Gastrocnemius medialis (tissue), 4 donors: ENCODE measurements at regions not wholly inside any gene's neighbourhood (a gene's known extent, or its start where the extent isn't known, plus 50 kb on each side); places are given as distances from the start of the nearest gene placed in this dataset.

Experiments used
- ATAC-seq, 2 donors: fragments of 150-250 bp; one replicate each; pipeline ENCODE4 v1.9.1; 2016
- DNase-seq, 2 donors: peaks; one replicate each; pipeline ENCODE4 v3.0.0-alpha.2; 2019
- H3K27ac ChIP-seq, 4 donors: fragments of 200-600 bp; sonication (generic); 1 replicate in 1 of 4; 2 replicates in 3 of 4; pipeline ENCODE4 v1.5.1; 2016 to 2018; ENCODE audit warnings: mild to moderate bottlenecking in 2 of 4, moderate library complexity in 1 of 4
- H3K27me3 ChIP-seq, 3 donors: fragments of 200-600 bp; sonication (generic) in 2 of 3; 1 replicate in 1 of 3; 2 replicates in 2 of 3; pipeline versions ENCODE4 v1.5.1 to v1.6.0; 2016 to 2019; ENCODE audit warnings: mild to moderate bottlenecking in 1 of 3, moderate library complexity in 1 of 3
- H3K36me3 ChIP-seq, 2 donors: fragments of 200-600 bp; sonication (generic) in 1 of 2; one replicate each; pipeline ENCODE4 v1.5.1; 2017 to 2018
- H3K4me1 ChIP-seq, 2 donors: fragments of 200-600 bp; sonication (generic) in 1 of 2; one replicate each; pipeline ENCODE4 v1.5.1; 2016 to 2017; ENCODE audit warnings: mild to moderate bottlenecking in 2 of 2
- H3K4me3 ChIP-seq, 4 donors: fragments of 200-600 bp; sonication (generic) in 3 of 4; 1 replicate in 1 of 4; 2 replicates in 3 of 4; pipeline ENCODE4 v1.5.1; 2016 to 2019; ENCODE audit warnings: mild to moderate bottlenecking in 2 of 4
- H3K9me3 ChIP-seq, 3 donors: fragments of 200-600 bp; sonication (generic) in 2 of 3; 1 replicate in 1 of 3; 2 replicates in 2 of 3; pipeline ENCODE4 v1.5.1; 2016 to 2019
- POLR2A ChIP-seq, 2 donors: fragments of 450-650 bp; IDR thresholded peaks; one replicate each; pipeline ENCODE4 v1.6.1; 2017; ENCODE audit warnings: antibody characterized with exemption in 2 of 2, mild to moderate bottlenecking in 2 of 2, moderate library complexity in 2 of 2
- in situ Hi-C, 4 donors: fragments of 200-750 bp; cut with MboI; loops; one replicate each; pipeline versions ENCODE4 v1.15.0 to v1.8.0; 2017; ENCODE audit warnings: low sequenced_read_pairs in 4 of 4
- intact Hi-C: fragments of 100-400 bp; cut with DNase I; formaldehyde crosslinking; loops from one replicate; pipeline ENCODE4 v1.15.1; 2023; ENCODE audit warnings: low total_unique reads
- TF ChIP-seq, protein P1 (sequence below), 5 experiments: fragments of 450-650 bp in 3 of 5; fragments of 200-600 bp in 2 of 5; sonication (generic) in 2 of 5; IDR thresholded peaks in 4 of 5; conservative IDR thresholded peaks in 1 of 5; 1 replicate in 4 of 5; 2 replicates in 1 of 5; pipeline ENCODE4 v1.5.1; 2016 to 2019; ENCODE audit warnings: antibody characterized with exemption in 5 of 5, mild to moderate bottlenecking in 3 of 5, moderate library complexity in 3 of 5

DNA sequence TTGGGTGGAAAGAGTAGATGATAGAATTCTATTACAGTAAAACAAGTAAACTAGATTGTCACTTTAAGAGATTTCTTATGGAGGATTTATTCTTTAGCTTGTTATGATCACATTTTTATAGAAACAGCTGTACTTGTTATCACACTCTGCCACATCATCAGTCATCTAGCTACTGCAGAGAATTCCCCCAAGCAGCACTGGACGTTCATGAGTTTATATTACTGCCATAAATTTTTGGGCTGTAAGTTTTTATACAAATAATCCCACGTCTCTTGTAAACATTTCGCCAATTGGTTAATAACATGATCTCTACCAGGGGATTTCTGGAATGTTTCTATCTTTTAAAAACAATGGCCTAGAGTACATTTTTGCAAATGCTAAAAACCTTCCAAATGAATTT is 238.8 kb downstream of the POLR1F start:
- Histone ChIP-seq H3K4me3 (no peak overlapping the region), H3K36me3 (no peaks in the 10 kb centered on the region), H3K27ac (no peak overlapping the region), H3K27me3 (no peaks in the 10 kb centered on the region), H3K9me3 (no peaks in the 10 kb centered on the region), H3K4me1 (no peaks in the 10 kb centered on the region)
- intact Hi-C loops (no loop called here), in situ Hi-C loops (no loop called here)
- TF ChIP-seq POLR2A (IDR thresholded peaks at IDR 0.05): no peak
- TF ChIP-seq, protein P1, sequence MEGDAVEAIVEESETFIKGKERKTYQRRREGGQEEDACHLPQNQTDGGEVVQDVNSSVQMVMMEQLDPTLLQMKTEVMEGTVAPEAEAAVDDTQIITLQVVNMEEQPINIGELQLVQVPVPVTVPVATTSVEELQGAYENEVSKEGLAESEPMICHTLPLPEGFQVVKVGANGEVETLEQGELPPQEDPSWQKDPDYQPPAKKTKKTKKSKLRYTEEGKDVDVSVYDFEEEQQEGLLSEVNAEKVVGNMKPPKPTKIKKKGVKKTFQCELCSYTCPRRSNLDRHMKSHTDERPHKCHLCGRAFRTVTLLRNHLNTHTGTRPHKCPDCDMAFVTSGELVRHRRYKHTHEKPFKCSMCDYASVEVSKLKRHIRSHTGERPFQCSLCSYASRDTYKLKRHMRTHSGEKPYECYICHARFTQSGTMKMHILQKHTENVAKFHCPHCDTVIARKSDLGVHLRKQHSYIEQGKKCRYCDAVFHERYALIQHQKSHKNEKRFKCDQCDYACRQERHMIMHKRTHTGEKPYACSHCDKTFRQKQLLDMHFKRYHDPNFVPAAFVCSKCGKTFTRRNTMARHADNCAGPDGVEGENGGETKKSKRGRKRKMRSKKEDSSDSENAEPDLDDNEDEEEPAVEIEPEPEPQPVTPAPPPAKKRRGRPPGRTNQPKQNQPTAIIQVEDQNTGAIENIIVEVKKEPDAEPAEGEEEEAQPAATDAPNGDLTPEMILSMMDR (IDR thresholded peaks at IDR 0.05 in 4 of 5, conservative IDR thresholded peaks at IDR 0.05 in 1 of 5): no peak
- no peak for DNase-seq
- ATAC-seq: no peak

DNA sequence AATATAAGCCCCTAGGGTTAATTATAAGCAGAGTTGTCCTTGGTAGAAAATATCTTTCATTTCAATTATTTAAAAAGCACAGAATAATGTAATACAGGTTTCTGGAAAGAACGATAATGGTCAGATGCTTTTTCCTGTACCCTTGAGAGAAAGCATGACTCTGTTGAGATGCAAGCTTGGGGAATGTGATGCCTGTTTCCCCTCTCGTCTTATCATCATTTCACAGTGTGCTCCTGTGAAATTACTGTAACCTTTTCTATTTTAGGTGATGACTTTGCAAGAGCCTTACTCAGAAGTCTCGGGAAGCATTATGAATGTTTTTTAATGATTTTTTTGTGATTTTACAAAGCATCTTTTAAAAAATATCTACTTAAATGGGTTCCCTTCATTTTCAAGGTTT is 243.0 kb downstream of the POLR1F start:
- DNase-seq (no peak), ATAC-seq (no peak)
- H3K9me3 ChIP-seq: no peaks in the 10 kb centered on the region
- H3K4me3 ChIP-seq: no peak overlapping the region
- H3K36me3 ChIP-seq: no peaks in the 10 kb centered on the region
- in situ Hi-C loops: no loop called here
- intact Hi-C loops: no loop called here
- H3K4me1 ChIP-seq: no peaks in the 10 kb centered on the region
- no peak overlapping the region for H3K27ac ChIP-seq
- H3K27me3 ChIP-seq: no peaks in the 10 kb centered on the region
- TF ChIP-seq, protein P1 (IDR thresholded peaks at IDR 0.05 in 4 of 5, conservative IDR thresholded peaks at IDR 0.05 in 1 of 5): no peak
- TF ChIP-seq POLR2A (IDR thresholded peaks at IDR 0.05): no peak

DNA sequence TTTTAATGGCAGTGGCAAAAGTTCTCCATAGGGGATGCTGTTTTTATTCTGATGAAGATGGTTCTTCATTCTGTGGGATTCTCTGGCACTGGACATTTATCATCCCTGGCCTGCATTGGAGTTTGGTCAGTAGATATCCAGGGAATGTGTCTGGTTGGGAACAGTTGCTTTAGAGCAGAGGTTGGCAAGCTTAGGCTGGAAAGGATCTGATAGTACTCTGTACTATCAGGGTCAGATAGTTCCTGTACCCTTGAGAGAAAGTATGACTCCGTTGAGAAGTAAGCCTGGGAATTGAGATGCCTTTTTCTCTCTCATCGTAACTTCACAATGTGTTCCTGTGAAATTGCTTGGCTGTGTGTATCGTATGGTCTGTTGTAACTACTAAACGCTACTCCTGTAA is 244.1 kb downstream of the POLR1F start:
- TF ChIP-seq, protein P1 (IDR thresholded peaks at IDR 0.05 in 4 of 5, conservative IDR thresholded peaks at IDR 0.05 in 1 of 5): no peak
- no peak for TF ChIP-seq POLR2A (IDR thresholded peaks at IDR 0.05)
- no peak for DNase-seq
- Histone ChIP-seq H3K27me3 (no peaks in the 10 kb centered on the region), H3K9me3 (no peaks in the 10 kb centered on the region), H3K4me3 (no peak overlapping the region), H3K36me3 (no peaks in the 10 kb centered on the region), H3K4me1 (no peaks in the 10 kb centered on the region), H3K27ac (no peak overlapping the region)
- intact Hi-C loops: no loop called here
- in situ Hi-C loops: no loop called here
- no peak for ATAC-seq

DNA sequence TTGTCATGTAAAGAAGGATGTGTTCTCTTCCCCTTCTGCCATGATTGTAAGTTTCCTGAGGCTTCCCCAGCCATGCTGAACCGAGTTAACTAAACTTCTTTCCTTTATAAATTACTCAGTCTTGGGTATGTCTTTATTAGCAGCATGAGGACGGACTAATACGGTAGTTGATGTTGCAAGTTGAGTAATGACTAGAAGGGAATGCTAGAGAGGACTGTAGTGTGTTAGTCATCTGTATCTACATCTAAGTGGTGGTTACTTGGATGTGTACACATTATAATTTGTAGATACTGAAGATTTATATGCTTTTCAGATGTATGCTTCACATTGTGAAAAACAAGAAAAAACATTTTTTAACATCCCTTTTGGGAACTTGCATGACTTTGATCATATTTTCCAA is 244.6 kb downstream of the POLR1F start:
- H3K4me1 ChIP-seq: no peaks in the 10 kb centered on the region

DNA sequence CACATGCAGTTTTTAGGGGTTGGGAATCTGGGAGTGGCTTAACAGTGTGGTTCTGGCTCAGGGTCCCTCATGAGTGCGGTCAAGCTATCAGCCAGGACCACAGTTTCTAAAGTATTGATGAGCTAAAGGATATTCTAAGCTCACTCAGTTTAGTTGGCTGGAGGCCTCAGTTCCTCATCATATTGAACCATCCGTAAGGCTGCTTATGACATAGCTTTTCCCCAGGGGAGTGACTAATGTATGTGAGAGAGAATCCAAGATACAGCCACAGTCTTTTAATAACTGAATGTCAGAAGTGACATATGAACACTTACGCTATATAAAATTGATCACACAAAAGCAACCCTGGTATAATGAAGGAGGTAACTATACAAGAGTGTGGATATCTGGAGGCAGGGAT is 245.3 kb downstream of the POLR1F start:
- in situ Hi-C loops: no loop called here

More for the DNA sequence above, 244.6 kb downstream of the POLR1F start:
- H3K27ac ChIP-seq: no peak overlapping the region
- ATAC-seq (no peak), DNase-seq (no peak)
- in situ Hi-C loops: no loop called here
- H3K4me3 ChIP-seq: no peak overlapping the region
- intact Hi-C loops: no loop called here
- TF ChIP-seq, protein P1 (IDR thresholded peaks at IDR 0.05 in 4 of 5, conservative IDR thresholded peaks at IDR 0.05 in 1 of 5): no peak
- no peak for TF ChIP-seq POLR2A (IDR thresholded peaks at IDR 0.05)
- H3K9me3 ChIP-seq: no peaks in the 10 kb centered on the region
- no peaks in the 10 kb centered on the region for H3K36me3 ChIP-seq
- H3K27me3 ChIP-seq: no peaks in the 10 kb centered on the region

More for the DNA sequence above, 245.3 kb downstream of the POLR1F start:
- no peaks in the 10 kb centered on the region for H3K27me3 ChIP-seq
- H3K4me3 ChIP-seq: no peak overlapping the region
- intact Hi-C loops: no loop called here
- ATAC-seq (no peak), DNase-seq (no peak)
- H3K4me1 ChIP-seq: no peaks in the 10 kb centered on the region
- no peak for TF ChIP-seq POLR2A (IDR thresholded peaks at IDR 0.05)
- TF ChIP-seq, protein P1 (IDR thresholded peaks at IDR 0.05 in 4 of 5, conservative IDR thresholded peaks at IDR 0.05 in 1 of 5): no peak
- H3K36me3 ChIP-seq: no peaks in the 10 kb centered on the region
- H3K27ac ChIP-seq: no peak overlapping the region
- H3K9me3 ChIP-seq: no peaks in the 10 kb centered on the region
